GM18502 (cell line): ENCODE measurements at regions not wholly inside any gene's neighbourhood (a gene's known extent, or its start where the extent isn't known, plus 50 kb on each side); places are given as distances from the start of the nearest gene placed in this dataset.

Source experiments
- ATAC-seq: cut with Tn5 transposase; IDR thresholded peaks from one replicate; pipeline ENCODE4 v1.9.1; 2021; ENCODE audit warnings: mild to moderate bottlenecking; ENCODE audit not compliant: unreplicated experiment, poor library complexity

DNA sequence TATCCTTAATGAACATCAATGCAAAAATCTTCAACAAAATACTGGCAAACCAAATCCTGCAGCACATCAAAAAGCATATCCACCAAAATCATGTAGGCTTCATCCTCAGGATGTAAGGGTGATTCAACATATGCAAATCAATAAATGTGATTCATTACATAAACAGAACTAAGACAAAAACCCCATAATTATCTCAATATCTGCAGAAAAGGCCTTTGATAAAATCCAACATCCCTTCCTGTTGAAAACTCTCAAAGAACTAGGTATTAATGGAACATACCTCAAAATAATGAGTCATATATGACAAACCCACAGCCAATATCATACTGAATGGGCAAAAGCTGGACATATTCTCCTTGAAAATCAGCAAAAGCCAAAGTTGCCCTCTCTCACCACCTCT lies 54.6 kb upstream of the DEPDC1 start:
- no peak for ATAC-seq

DNA sequence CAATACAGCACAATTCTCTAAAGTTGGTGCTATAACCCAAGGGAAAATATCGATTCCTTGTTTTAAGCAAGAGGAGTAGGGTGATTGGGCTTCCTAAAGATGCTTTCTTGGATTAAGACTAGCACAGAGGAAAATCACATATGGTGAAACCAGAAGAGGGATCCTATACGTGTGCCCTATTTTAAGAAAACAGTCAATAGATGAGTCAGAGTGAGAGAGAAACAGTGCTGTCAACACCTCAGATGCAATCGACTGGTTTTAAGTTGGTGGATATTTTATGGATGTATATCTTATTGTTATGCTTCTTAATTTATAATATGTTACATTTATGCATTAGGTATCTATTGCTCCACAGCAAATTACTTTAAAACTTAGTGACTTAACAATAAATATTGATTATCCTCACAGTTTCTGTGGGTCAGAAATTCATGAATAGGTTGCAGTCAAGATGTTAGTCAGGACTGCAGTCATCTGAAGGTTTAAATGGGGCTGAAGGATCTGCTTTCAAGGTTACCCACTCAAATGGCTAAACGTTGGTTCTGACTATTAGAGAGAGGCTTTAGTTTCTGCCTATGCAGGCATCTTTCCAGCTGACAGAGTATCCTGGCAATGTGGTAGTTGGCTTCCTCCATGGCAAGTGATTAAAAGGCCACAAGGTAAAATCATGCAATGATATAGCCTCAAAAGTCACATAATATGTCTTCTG lies 61.6 kb upstream of the DEPDC1 start:
- peak; percentile 65 for ATAC-seq

DNA sequence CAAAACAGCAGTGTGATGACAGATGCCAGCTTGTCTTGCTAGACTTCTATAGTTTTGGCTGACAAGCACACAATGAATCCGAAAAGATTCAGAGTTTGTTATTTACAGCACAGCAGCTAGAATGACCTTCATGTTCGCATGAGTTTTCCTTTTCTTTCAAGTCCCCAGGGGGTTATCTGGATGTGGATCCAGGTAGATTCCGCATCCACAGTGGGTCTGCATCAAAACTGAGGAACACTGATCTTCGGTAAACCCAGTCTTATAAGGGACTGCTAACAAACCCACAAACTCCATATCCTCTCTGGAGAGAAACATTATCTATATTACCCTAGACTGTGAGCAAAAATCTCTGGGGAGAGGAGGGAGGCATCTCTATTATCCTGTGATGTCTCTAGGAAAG lies 69.0 kb upstream of the DEPDC1 start:
- ATAC-seq, result no peak

DNA sequence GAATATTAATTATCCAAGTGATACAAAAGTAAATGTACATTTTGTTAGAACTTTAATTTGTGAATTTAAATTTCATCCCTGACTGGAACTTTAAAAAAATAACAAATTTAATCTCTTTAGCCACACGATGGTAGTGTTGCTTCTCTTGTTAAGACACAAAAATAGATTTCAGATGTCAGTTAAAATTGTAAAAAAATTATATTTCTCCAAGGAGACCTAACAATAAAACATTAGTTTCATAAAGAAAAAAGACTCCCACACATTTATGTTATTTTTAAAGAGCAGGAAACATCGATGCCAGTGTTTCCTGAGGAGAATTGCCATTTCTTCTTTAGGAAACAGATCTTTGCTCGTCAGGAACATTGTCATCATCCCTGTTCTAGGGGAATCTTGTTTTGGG lies 74.0 kb upstream of the DEPDC1 start:
- ATAC-seq, result no peak

DNA sequence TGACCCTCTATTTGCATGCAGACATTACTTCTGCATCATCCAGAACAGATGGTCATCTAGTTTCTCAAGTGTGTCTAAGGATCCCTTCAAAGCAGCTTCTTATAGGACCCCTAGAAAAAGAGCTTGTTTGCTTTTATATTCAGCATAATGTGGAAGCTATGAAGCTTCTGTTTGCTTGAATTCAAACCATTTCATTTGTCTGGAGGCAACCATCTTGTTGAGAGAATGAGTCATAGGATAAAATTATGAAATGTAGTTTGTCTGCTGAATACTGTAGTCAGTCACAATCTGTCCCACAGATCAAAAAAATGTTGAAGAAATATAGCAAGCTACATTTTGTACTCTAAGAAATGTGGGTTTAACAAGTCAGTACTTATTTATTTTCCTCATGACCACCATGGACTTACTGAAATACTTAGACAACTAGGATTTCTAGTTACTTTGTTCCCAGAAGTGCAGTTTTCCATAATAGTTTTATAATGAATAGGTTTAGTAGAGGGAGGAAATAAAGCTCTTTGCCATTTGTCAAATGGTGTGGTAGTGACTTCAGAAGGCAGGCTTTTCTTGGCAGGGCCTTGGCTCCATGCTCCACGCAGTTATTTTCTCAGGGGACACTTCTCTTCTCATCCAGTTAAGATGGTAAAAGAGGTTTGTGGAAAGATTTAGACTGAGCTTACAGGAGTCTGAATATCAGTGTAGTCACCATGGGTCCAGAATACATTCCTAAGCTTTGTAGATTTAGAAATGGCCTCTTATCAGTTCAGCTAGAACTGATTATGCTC lies 74.8 kb upstream of the DEPDC1 start:
- no peak for ATAC-seq

DNA sequence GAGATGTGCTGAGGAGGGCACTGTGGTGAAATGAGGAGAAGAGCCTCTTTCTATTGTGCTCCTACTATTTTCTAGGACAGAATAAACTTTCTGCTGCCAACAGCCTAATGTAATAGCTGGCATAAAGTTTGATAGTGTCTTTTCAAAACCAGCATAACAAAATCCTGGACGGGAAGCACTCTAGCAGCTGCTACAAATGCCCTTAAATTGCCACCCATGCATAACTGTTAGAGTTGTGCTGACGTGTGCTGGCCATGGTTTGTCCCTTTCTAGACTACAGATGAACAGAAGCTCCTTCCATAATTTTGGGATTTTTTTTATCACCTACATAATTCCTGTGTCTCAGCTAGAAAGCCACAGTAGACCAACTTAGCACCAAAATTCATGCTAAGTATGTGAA lies 88.5 kb upstream of the DEPDC1 start:
- ATAC-seq, result no peak

DNA sequence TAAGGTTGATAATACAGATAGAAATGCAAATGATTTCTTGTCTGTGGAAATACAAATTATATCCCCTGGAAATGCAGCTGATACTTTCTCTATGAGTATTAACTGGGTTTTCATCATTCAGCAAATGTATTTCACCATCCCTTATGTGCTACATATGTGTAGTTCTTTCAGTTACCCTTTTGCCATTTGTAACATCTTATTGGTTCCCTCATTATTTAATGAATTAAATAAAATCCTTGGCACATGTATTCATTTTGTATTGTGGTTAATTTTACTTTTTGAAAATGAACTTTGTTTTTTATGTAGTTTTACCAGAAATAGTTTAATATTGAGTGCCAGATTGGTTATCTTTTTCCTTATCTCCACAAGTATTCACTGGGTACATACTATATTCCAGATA lies 89.9 kb upstream of the DEPDC1 start:
- no peak for ATAC-seq

DNA sequence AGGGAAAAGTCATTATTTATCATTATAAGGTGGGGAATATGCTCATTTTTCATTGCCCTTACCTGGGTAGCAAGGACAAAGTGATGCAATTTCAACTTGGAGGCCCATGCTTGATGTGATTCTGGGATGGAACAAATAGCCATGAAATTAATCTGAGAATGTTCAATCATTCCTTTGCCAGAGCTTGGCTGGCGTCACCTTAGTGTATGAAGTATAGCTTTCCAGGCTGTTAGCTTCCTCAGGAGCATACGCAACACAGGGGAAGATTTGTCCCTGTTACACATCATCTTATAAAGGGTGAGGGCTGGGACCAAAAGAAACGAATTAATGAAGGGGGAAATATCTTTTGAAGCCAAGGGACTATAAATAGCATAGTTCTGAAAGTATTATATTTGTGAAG lies 91.4 kb upstream of the DEPDC1 start:
- ATAC-seq, result no peak

DNA sequence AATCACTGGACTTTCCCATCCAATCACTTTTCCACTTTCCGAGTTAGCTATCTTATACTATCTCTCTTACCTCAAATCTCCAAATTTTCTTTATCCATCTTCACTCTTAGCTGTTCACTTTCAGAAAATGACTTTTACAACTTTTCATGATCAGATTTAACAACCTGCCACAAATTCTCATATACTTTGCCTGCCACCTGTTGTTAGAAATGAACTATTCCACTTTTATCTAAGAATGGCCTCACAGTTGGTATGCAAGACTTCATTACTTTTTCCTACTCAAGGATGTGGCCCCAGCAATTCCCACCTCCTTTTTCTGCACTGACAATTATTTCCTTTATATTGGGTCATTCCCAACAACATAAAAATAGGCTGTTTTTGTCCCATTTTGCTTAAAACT lies 93.6 kb upstream of the DEPDC1 start:
- ATAC-seq, result no peak

DNA sequence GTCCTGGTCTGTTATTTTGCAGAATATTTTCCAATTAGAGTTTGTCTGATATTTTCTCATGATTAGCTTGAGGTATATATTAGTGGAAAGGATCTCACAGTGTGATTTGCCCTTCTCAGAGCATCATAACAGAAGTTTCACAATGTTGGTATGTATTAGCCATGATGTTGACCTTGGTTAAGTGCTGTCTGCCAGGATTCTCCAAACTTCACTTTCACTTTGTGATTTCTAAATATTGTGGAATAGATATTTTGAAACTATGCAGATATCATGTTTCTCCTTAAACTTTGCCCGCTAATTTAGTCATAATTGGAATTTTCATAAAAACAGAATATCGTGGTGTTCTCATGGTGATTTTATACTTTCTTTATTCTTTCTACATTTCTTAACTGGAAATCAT lies 98.0 kb upstream of the DEPDC1 start:
- ATAC-seq, result no peak

DNA sequence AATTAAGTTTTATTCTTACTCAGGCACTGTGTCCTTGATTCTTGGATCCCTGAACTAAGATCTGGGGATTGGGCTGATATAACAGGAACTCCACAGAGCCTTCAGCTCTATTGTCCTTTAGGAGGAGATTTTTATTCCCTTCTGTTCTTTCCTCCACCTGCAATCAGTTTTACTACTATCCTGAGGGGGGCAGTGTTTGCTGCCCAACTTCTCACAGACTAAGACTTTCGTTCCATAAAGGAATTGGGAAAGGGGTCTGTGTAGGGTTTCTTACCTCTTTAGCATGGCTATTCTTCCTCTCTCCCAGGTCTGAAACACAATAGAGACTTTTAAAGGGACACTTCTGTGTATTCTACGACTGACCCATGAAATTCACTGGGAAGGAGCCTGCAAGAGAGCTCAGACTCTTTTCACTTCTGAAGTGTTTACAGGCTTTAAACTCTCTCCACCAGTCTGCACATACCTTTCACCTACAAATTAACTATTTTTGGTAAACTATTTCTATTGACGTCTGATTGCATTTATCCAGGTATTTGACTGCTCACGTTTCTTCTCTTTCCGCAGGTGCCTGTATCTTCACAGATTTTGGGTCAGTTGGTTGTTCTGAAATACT lies 103.3 kb upstream of the DEPDC1 start:
- no peak for ATAC-seq

DNA sequence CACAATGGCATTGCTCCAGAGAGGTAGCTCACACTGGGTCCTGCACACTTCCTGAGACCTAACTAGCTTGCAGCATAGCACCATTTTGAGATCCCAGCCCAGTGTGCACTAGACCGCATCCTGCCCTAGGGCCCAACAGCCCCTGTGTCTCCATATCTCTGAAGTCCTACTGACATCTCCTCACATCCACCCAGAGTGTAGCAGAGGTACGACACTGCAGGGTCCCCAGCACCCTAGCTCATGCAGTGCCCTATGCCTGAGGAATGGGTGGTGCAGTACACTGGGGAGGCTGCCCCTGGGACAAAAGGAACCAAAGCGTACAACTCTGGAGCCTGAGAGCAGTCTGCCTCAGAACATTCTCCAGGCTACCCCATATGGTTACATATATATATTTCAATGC lies 111.4 kb upstream of the DEPDC1 start:
- no peak for ATAC-seq

DNA sequence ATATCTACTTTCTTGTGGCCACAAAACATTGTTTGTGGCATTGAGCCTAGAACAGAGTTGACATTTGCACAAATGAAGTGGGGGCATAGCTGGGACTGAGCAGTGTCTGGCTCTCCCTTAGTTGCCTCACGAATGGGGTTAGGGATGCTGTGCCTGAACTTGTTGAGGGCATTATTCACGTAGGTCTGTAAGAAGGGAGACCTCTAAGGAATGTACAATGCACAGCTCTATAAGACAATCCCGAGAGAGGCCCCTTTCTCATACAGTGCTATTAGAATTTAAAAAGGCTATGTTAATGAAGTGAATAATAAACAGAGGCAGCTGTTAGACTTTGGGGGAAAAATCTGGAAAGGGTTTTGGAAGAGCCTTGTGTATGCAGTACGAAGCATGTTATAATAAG lies 118.4 kb upstream of the DEPDC1 start:
- ATAC-seq, result no peak

DNA sequence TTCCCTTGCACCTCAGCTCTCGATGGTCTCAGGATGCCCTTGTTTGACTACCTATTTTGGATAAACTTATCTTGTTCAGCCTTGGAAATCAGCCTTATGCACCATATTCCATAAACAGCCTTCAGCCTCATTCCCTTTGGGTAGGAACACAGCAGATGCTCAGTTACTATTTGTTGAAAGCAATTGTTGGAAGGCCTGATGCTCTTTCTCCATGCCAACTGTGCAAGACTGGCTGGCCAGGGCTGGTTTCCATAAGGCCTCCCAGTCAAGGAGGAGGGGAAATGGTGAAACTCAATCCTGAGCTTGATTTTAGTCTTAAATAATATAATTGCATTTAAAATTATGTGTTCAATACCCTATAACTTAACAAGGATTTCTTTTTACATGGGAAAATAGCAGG lies 121.1 kb upstream of the DEPDC1 start:
- ATAC-seq, result no peak

DNA sequence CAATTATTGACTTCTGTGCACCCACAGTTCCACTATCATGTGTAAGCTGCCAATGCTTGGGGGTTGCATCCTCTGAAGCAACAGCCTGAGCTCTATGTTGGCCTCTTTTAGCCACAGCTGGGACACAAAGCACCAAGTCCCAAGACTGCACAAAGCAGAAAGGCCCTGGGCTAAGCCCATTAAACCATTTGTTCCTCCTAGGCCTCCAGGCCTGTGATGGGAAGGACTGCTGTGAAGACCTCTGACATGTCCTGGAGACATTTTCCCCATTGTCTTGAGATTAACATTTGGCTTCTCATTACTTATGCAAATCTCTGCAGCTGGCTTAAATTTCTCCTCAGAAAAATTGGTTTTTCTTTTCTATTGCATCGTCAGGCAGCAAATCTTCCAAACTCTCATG lies 123.7 kb upstream of the DEPDC1 start:
- ATAC-seq, result no peak

DNA sequence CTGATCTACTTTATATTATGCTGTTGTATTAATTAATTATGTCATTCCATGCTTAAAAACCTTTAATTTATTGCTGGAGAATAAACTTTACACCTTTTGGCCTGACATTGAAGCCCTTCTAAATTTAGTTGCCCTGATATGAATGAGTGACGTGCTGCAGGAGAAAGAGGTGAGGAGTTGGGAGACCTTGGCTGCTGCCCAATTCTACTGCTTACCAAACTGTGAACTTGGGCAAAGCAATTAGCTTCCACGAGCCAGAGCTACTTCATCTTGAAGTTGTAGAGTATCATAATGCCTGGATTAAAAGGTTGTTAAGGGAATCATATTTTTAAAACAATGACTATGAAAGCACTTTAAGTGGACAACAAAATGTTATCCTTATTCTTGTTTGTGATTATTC lies 126.8 kb upstream of the DEPDC1 start:
- no peak for ATAC-seq

DNA sequence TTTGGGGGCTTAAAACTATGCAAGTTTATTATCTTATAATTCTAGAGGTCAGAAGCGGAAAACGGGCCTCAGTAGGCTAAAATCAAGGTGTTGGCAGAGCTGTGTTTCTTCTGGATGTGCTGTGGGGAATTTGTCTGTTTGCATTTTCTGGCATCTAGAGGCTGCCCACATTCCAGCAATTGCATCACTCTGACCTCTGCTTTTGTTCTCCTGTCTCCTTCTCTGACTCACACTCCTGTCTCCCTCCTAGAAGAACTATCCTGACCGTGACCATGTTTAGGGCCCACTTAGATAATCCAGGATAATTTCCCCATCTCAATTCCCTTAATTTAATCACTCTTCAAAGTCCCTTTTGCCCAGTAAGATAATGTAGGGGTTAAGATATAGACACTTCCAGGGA lies 127.4 kb upstream of the DEPDC1 start:
- ATAC-seq, result no peak

DNA sequence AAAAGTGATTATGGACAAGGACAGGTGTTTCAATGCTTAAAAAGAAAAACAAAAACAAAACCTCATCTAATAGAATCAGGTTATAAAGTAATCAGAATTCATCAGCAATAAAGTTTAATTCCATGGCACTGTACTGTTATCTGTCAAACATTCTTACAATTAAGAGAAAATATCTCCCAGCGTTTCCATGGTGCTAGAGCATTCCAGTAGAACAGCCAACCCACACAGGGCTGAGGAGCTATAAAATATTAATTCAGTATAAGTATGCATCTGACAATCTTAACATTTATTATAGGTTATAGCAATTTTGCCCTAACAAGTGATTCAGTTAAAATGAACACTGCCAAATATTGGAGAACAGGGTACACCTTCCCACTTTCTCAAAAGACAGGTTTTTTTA lies 128.7 kb upstream of the DEPDC1 start:
- ATAC-seq, result no peak

DNA sequence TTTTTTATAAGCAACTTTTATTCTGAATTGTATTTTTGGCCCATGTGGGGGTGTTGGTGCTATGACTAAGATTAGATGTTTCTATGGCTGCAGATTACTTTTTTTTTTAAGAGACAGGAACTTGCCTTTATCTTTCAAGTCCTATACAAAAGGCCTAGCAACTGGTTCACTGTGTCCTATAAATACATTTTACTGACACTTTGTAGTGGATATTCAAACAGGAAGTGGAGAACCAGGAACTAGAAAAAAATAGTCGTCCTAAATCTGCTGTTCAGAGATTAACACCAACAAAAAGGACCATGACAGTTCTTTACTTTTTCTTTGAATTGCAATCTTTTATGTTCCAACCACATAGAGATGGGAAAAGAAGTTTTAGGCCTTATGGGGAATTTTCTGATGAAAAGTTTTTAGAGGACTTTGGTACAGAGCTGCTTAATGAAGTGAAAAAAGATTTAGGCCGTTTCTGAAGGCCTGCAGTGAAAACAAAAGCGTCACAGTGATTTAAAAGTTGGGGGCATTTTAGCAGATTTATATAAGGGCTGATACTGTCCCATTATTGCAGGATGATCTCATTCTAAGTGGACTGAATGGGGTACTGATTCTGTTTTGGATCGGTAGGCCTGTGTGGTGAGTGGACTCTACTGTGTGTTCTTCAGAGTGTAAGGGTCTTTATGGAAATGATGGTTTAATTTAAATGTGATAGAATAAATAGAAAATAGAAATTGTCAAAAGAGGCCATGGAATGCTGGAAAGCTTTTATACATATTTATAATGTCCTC lies 136.4 kb upstream of the DEPDC1 start:
- no peak for ATAC-seq

DNA sequence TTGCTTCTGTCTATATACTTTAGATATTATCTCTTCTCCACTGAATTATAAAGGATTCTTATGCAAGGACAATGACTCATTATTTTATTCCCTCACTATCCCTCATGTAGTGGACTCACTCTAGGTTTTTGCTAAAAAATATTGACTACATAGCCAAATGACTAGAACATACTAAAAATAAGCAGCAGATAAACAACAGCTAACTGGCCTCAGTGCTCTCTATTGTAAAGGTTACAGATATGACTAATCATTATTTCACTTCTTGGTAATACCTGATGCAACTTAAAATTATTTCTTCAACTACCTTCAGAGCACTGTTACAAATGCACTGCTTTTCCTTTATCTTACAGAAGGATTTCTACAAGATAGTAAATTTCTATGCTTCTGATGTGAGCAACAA lies 147.6 kb upstream of the DEPDC1 start:
- ATAC-seq, result no peak

DNA sequence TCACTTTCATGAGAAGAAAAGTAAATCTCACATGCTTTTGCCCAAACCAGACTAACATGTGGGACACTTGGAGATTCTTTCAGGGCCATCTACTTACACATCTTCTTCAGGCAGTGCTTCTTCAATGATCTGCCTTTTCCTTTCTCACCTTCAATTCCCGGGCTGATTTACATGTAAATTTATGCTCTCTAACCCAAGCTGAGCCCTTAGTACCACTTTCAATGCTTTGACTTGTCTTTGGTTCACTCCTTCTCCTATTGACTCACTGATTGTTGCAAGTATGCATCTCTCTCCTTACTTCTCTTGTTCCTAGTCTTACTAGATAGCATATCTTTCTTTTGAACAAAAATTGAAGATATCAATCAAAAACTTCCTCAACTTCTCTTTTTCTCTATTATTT lies 154.2 kb upstream of the DEPDC1 start:
- ATAC-seq, result no peak
